NCI-H2227 (cell line): ENCODE measurements at regions not wholly inside any gene's neighbourhood (a gene's known extent, or its start where the extent isn't known, plus 50 kb on each side); places are given as distances from the start of the nearest gene placed in this dataset.
"Not testable (repeated sequence)": the region's sequence is repeated elsewhere in the genome, so short reads cannot be mapped to it uniquely, and the experiment has no call there.

Experiments
- DNase-seq: peaks from one replicate; lab custom pipeline; 2025; ENCODE audit not compliant: unreplicated experiment; lab: John Stamatoyannopoulos, UW

DNA sequence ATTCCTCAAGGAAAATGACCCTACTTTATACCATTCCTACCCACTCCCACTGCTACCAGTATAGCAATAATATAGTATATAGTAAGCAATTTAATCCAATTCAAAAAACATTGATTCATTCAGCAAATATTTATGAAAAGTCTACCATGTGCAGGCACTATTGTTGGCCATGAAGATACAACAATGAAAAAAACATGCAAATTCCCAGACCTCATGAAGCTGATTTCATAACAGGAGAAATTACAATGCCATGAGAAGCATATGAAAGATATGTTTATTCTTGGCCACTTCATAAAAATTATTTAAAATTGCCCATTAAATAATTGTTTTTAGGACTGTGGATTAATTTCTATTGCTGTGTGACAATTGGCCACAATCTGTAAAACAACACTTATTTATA is 315.8 kb upstream of the COL8A1 start:
- DNase-seq = no peak

DNA sequence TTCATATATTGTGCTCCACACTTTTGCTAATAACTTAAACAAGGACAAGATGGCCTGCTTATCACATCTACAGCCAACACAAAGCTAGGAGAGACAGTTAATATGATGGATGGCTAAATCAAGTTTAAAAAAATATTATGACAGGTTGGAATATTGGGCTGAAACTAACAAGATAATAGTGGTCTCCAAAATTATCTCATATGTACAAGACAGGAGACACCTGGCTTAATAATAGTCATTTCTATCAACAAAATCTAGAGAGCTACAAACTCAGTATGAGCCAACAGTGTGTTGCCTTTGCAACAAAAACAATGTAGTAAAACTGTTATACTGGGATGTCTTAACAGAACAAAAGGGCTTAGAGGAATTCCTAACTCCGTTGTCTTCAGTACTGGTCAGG is 317.1 kb upstream of the COL8A1 start:
- no peak for DNase-seq

DNA sequence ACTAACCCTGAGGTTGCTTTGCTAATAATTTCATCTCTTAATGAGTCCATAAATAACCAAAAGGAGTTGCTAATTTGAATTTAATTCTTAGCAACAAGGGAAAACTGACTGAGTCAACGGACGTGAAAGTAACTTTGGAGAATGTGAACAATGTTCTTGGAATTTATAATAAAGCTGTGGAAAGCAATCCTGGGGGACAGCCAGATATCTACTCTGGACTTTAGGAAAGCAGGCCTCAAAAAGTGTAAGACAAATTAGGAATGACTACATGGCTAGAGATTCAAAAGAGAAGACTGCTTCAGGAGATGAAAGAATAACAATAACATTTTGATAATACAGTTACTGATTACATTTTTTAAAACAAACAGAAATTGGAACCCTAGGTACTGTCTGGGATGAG is 318.4 kb upstream of the COL8A1 start:
- DNase-seq = no peak

DNA sequence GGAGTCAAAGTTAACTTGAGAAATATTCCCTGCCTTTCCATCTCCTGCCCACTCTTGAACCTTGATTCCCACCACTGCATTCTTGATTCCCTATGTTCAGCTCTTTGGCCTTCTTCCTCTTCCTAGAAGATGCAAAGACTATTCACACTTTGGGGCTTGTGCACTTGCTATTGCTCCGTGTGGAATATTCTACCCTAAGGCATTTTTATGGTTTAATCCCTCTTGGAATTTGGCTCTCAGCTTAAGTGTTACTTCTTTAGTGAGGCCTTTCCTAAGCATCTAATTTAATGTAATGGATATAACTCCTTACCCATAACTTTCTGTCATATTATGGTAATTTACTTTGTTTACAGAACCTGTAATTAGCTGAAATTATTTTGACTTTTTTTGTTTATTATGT is 318.9 kb upstream of the COL8A1 start:
- DNase-seq = no peak

DNA sequence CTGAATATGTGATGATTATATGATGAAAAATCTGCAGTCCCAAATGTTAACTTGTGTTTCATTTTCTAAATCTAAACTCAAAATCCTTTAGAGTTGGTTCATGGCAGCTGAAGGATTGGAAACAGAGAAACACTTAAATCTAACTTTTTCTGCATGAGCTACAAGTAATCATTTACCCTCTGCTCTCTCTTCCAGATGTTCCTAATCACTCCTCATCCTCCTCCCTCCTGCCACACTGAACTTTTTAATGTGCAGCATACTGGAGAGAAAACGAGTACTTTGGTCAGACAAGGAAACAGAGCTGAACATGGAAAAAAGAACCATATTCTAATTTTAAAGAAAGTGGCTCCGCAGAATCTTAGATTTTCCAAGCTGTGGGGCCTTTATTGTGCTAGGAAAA is 321.2 kb upstream of the COL8A1 start:
- DNase-seq = no peak

DNA sequence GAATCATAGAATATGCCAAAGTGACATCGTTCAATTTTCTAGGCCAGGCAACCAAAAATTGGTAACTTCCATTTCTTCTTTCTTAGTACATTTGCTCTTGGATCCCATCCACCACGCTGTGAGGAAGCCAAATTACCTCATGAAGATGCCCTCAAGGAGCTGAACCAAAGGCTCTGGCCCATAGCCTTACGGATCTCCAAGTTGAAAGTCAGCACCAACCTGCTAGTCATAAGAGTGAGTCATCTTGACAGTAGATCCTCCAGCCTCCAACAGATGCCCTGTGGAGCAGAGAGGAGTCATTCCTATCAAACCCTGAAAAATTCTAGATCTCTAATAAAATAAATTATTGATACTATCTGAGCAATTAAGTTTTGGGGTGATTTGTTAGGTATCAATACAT is 322.5 kb upstream of the COL8A1 start:
- no peak for DNase-seq

DNA sequence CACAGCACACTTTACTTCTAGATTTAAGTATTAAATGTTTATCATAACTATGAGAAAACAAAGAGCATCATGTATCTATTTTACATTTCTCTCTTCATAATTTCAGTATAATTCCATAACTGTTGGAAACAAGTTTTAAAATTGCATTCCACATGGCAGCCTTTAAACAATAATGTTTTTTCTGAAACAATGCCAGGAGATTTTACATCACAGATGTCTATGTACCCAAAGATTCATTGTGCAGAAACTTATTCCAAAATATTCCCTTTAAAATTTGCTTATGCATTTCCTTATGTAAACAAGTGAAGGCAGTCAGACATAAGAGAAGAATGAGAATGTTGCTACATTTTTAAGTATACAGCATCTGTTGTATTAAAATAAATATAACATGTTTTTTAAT is 324.9 kb upstream of the COL8A1 start:
- no peak for DNase-seq

DNA sequence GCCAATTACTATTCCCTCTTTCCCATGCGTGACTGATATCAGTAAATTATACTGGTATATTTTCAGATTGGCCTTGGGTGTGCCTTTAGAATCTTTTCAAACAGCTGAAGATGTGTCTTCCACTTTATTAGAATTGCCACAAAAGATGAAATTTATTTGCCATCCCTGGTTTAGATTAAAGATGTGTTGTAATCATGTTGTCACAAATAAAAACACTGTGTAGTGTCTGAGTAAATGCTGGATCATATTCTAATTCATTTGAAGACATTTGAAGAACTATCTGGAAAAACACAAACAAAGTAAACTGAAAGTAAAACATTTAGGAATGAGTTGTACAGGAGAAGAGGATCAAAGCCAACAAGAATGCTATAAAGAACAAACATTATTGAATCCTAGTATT is 339.7 kb upstream of the COL8A1 start:
- no peak for DNase-seq

DNA sequence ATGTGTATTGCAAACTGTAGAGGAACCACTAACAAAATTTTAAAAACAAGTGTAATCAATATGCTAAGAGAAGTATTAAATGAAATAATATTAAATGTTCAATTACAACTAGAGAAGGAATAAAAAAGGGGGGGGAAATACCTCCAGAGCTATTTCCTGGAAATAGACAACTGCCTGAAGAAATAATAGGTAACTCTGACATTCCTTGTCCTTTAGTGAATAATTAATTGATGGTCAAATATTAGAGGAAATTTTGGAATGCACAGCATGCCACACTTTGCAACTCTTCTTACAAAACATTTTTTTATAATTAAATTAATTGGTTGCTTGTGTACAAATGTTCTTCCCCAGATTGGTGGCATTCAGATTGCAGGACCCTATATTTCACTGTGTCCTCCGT is 342.6 kb upstream of the COL8A1 start:
- DNase-seq = no peak

DNA sequence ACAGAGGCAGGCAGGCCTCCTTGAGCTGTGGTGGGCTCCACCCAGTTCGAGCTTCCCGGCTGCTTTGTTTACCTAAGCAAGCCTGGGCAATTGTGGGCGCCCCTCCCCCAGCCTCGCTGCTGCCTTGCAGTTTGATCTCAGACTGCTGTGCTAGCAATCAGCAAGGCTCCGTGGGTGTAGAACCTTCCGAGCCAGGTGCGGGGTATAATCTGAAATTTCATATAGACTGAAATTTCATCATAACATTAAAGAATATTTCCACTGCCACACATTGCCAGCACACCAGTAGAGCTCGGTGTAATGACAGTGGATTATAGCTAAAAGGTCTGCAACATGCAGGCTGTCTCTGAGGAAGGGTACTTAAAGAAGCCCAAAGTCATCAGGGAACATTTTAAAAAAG is 344.3 kb upstream of the COL8A1 start:
- DNase-seq = not testable (repeated sequence)

DNA sequence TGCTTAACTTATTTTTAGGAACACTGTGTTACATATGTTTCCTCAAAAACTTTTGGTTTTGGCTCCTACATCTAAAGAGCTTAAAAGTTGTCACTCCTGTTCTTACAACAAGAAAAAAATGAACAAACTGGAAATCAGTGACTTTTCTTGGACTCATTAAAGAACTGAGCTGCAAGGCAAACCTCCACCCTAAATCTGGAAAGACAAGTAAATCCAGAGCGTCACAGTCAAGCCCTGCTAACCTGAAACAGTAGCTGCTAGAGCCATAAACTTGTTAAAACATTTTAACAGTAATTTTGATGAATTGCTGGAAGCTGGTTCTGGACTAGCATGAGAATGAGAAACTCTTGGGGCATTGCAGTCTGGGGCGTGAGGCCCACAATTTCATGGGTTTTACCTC is 350.5 kb upstream of the COL8A1 start:
- no peak for DNase-seq

DNA sequence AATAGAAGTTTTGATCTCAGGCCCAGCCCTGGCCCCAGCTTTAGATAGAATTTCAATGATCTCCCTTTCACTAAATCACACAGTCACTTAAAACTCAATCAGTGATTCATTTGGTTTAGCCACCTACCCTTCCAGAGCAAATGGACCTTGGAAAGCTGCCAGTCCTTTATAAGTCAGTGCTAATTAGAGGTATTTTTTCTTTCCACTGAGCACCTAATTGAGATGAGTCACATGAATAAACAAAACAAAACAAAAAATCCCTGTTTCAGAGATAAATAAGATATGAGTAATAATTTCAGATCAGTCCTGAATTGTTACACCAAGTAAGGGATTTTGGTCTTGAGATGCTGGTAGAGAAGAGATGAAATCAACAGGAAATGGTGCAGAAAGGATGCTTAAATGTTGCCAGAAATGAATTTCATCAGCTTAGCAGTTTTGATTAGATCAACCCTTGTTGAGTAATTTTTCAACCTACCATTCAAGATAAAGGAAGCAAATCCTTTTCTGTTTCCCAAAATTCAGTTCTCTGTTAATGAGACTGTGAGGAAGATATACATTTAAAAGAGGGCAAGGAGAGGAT is 352.0 kb upstream of the COL8A1 start:
- DNase-seq = no peak

DNA sequence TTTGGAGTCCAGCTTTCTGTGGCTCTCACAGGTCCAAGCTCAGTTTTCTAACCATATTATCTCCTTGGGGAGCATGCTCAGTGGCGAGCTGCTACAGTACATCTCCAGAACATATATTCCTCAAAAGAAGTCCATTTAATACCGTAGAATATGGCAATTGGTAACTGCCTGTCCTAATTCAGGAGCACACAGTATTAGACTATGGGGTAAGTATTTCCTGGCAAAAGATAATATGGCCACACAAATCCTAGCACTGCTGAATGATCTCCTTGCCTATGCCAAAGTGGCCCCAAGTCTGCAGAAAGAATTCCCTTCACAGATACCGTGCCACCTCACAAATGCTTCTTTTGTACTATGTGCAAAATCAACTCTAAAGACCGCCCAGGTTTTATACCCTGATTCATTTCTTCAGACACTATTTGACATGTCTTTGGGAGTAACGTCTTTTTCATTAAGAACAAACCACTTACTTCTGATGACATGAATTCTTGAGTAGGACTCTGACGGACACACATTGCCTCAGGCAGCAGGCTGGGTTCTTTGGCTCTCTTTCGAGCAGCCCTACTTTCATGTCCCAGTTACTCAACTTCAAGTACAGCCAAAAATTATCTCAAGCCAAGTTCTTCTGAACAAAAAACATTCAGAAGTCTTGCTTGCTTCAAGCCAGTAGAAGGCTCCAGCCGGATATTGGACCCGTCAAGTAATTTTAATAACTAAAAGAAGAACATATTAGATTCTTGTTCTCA is 368.3 kb upstream of the DCBLD2 start:
- DNase-seq = no peak

DNA sequence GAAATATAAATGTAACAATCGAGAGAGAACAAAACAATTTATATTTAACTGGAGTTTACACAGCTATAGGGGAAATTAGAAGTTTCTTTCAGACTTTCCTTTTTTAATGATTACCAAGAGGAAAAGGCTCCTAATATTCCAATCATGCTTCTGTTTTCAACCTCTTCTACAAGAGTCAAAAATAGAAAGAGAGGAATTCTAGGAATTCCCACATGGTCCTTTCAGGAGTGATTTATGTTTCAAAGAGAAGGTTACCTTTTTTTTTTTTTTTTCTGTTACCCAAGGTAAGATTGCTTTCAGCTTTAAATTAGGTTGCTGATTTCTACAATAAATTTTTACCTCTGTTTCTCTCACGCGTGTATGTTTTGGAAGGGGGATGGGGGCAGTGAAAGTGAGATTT is 355.3 kb upstream of the DCBLD2 start:
- no peak for DNase-seq

DNA sequence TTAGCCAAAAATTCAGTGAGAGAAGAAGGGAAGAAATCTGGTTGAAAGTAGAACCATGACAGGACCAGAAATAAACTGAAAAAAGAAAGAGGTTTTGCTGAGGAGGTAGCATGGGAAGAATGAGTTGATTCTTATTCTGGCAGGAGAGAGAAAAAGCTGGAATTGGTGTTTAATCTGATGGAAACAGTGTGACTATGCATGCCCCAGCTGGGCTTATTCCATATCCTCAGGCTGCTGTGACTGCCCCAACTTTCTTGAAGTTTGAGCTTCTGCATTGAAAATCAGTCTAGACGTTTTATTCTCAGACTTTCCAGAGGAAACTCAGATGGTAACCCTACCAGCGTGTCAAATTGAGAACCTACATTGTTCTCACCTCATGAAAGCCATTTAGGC is 352.5 kb upstream of the DCBLD2 start:
- DNase-seq = no peak

DNA sequence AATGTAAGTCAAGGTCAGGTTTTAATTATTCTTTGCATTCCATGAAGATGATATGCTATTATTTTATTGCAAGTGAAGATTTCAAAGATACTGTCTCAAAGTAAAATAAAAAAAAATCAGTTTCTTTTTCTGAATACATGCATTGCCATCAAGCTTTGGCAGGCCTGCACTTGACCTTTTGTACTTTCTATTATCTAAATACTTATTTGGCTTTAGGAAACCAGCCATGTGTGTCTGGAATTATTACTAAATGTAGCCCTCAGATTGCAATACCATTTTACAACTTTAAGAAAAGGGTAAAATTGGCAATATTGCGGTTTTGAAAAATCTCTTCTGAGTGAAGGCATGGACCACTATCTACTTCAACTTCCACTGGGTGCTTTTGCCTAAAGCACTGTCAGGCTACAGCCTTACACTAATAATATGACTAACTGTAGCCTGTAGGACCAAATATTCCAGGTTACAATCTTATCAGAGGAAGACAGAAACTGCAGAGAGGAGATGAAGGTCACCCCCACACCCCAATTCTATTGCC is 349.4 kb upstream of the DCBLD2 start:
- no peak for DNase-seq

DNA sequence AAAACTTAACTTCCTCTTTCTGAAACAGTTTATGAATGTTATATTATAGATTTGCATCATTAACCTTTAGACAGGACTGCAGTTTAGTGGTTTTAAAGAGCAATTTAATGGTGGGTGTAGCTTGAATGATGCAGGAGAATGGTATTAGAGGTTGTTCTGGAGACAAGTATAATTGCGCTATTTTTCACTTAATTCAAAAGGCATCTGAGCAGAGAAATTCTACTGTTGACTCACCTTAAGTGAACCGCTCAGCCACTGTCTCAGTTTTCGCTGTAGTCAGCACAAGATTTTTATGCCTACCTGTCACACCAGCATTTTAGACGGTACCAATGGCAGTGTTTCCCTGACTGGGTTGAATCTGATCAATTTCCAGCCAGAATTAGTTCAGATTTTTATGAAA is 348.8 kb upstream of the DCBLD2 start:
- DNase-seq = no peak

DNA sequence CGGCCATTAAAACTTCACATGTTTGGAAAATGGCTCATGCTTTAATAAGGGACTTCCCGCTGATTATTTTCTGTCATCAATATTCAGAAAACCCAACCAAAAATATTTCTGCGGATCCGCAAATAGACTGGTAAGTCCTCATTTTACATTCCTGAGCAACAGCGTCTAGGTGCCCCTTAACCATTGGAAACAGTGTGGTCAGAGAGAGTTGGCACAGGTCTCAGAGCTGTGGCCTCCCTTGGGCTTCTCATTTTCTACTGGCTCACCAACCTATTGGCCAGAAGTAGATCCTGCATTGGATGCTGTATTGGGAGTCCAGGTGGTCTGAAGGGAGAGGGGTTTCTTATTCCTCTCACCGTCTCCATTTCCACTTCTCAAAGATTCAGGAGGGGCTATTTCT is 348.1 kb upstream of the DCBLD2 start:
- no peak for DNase-seq

DNA sequence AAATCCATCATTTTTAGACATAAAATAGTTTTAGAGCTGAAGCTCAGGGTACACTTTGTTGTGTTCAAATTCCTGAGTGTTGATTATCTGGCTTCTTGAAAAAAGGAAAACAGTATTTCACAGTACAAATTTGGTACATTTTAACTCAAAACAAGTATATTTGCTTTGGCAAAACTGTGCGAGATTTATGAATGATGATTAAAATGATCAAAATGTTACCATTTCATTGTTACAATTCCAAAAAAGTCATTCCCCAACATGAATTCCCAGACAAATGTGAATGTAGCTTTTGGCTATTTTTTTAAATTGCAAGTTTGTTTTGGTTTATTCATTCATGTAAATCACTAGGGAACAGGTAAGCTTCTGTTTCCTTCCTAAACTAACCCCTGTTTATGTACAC is 347.4 kb upstream of the DCBLD2 start:
- no peak for DNase-seq

DNA sequence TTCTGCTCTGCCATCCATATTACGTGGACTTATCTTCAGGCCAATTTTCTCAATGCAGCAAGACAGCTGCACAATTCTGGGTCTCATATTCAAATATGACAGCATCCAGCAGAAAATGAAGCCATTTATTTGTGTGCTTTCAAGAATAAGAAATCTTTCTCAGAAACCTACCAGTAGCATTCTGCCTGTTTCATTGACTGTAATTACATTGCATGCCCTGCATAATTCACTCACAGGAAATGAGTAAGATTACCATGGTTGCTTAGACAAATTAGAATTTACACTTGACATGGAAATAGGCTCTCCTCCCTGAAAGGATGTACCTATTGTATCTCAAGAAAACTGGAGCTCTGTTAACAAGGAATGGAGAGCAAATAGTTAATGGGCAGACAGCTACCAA is 346.6 kb upstream of the DCBLD2 start:
- DNase-seq = no peak

DNA sequence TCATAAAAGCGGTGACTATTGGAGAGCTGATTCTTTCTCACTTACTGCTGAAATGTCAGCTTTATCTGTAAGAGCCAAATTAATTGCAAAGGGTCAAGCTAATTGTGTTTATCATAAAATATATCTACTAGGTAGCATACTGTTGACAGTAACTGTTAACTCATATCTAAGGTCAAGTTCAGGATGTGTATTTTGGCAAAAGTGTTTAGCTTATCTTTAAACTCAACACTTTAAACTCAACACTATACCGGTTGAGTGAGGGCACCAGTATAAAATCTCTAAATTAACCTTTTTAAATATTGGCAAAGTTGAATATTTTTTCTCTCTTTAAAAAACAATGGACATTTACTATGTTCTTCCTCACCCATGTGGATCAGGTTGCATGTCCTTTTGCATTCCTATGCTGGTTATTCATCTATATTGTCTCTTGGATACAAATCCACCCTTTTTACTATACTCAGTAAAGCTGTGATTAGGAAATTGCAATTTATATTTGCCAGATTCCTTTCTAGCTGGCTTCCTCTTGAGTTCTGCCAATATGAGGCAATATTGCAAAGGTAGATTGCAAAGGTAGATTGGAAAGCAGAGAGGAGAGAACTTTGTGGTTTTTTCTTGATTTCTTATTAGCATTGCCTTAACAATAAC is 344.6 kb upstream of the DCBLD2 start:
- no peak for DNase-seq

DNA sequence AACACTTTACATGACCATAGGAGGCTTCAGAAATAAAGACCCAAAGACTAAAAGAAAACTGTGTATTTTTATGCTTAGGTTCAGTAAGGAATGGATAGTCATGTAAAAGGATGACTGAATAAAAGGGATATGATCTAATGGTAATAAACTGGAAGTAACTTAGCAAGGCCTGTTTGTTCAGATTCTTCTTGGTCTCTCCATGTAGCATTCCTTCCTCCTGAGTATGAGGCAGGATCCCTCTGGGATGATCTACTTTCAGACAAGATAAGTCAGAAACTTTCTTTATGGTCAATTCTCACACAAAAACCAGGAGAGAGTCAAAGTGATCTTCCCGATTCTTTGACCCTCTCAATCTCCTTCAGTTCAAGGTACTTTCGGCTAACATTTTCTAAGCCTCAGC is 340.8 kb upstream of the DCBLD2 start:
- DNase-seq = no peak
